Large intestine (tissue), 3 donors: ENCODE measurements at regions not wholly inside any gene's neighbourhood (a gene's known extent, or its start where the extent isn't known, plus 50 kb on each side); places are given as distances from the start of the nearest gene placed in this dataset.

Experiments
- DNase-seq, 2 donors: peaks; one replicate each; pipeline versions ENCODE4 v3.0.0 to v3.0.0-alpha.2; 2013
- H3K27ac ChIP-seq: one replicate; pipeline ENCODE4 v1.5.1; 2013; ENCODE audit warnings: low read length
- H3K27me3 ChIP-seq: 2 replicates; pipeline ENCODE4 v1.6.1; 2013; ENCODE audit warnings: low read length; ENCODE audit not compliant: control insufficient read depth, insufficient read depth
- H3K36me3 ChIP-seq: 2 replicates; pipeline ENCODE4 v1.6.1; 2013; ENCODE audit warnings: low read length; ENCODE audit not compliant: control insufficient read depth, insufficient read depth
- H3K4me1 ChIP-seq: one replicate; pipeline ENCODE4 v1.6.1; 2013; ENCODE audit warnings: low read length; ENCODE audit not compliant: control insufficient read depth, insufficient read depth
- H3K4me3 ChIP-seq: one replicate; pipeline ENCODE4 v1.5.1; 2013; ENCODE audit warnings: low read length
- H3K9me3 ChIP-seq: one replicate; pipeline ENCODE4 v1.6.1; 2013; ENCODE audit warnings: mild to moderate bottlenecking, low read depth, low read length, moderate library complexity; ENCODE audit not compliant: control insufficient read depth
- WGBS: methylation state at CpG from one replicate; pipeline ENCODE4 v1.1.5; 2013; ENCODE audit warnings: low lambda C conversion rate; ENCODE audit not compliant: insufficient coverage; 5-methylcytosine and 5-hydroxymethylcytosine counted together

DNA sequence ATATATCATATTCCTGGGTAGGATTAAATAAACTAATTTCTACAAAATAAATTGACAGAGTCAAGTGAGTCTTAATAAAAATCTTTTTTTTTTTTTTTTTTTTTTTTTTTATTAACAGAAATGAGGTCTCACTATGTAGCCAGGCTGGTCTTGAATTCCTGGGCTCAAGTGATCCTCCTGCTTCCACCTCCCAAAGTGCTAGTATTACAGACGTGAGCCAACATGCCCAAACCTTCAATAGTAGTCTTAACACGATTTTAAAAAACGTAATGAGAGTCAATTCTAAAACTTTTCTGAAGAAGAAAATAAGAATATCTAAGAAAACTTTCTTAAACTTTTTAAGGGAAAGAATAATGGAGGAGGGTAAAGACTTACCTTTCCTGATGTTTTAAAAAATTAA, 84.2 kb downstream of the YIPF5 start:
- WGBS = 93% methylated on average over 3 of the region's 3 CpGs
- no peaks in the 10 kb centered on the region for H3K4me1 ChIP-seq

GRCh38 chr5:144087576-144087975, 82.9 kb downstream of the YIPF5 start:
- no peak overlapping the region for H3K4me3 ChIP-seq
- no peaks in the 10 kb centered on the region for H3K9me3 ChIP-seq
- no CpG with 5 or more reads among the region's 1 CpG for WGBS
- H3K27ac ChIP-seq = no peak overlapping the region
- peaks cover 7% of the 10 kb centered on the region for H3K27me3 ChIP-seq
- no peaks in the 10 kb centered on the region for H3K36me3 ChIP-seq
- DNase-seq = no peak
- H3K4me1 ChIP-seq = no peaks in the 10 kb centered on the region

More for the DNA sequence above, 84.2 kb downstream of the YIPF5 start:
- no peak for DNase-seq
- Histone ChIP-seq H3K4me3 (no peak overlapping the region), H3K9me3 (no peaks in the 10 kb centered on the region), H3K36me3 (no peaks in the 10 kb centered on the region), H3K27me3 (peaks cover 7% of the 10 kb centered on the region), H3K27ac (no peak overlapping the region)

- no peaks in the 10 kb centered on the region for H3K4me1 ChIP-seq
- H3K4me3 ChIP-seq = no peak overlapping the region
- H3K9me3 ChIP-seq = no peaks in the 10 kb centered on the region
- WGBS = no CpG with 5 or more reads among the region's 3 CpGs
- no peak overlapping the region for H3K27ac ChIP-seq
- H3K27me3 ChIP-seq = peaks cover 7% of the 10 kb centered on the region
- no peaks in the 10 kb centered on the region for H3K36me3 ChIP-seq
- DNase-seq = no peak
Observed at GRCh38 chr5:144088206-144089064, 82.0 kb downstream of the YIPF5 start.

GRCh38 chr5:144089401-144090021, 80.9 kb downstream of the YIPF5 start:
- H3K36me3 ChIP-seq = no peaks in the 10 kb centered on the region
- H3K4me3 ChIP-seq = no peak overlapping the region
- H3K4me1 ChIP-seq = no peaks in the 10 kb centered on the region
- H3K9me3 ChIP-seq = no peaks in the 10 kb centered on the region
- peaks cover 7% of the 10 kb centered on the region for H3K27me3 ChIP-seq
- 46% methylated on average over 2 of the region's 2 CpGs for WGBS
- DNase-seq = no peak
- H3K27ac ChIP-seq = no peak overlapping the region

GRCh38 chr5:144092508-144092907, 78.0 kb downstream of the YIPF5 start:
- no peak for DNase-seq
- Histone ChIP-seq H3K27me3 (peaks cover 7% of the 10 kb centered on the region), H3K4me3 (no peak overlapping the region), H3K27ac (no peak overlapping the region), H3K9me3 (no peaks in the 10 kb centered on the region), H3K4me1 (no peaks in the 10 kb centered on the region), H3K36me3 (no peaks in the 10 kb centered on the region)
- WGBS = no CpG with 5 or more reads among the region's 3 CpGs

- Histone ChIP-seq H3K9me3 (no peaks in the 10 kb centered on the region), H3K27me3 (peaks cover 7% of the 10 kb centered on the region), H3K4me3 (no peak overlapping the region), H3K27ac (no peak overlapping the region), H3K4me1 (no peaks in the 10 kb centered on the region), H3K36me3 (no peaks in the 10 kb centered on the region)
- WGBS = no CpG with 5 or more reads among the region's 3 CpGs
- no peak for DNase-seq
Observed at GRCh38 chr5:144093400-144093799, 77.1 kb downstream of the YIPF5 start.

GRCh38 chr5:144093868-144094267, 76.6 kb downstream of the YIPF5 start:
- no peaks in the 10 kb centered on the region for H3K36me3 ChIP-seq
- no peak overlapping the region for H3K27ac ChIP-seq
- WGBS = 100% methylated on average over 2 of the region's 2 CpGs
- DNase-seq = no peak
- H3K4me1 ChIP-seq = no peaks in the 10 kb centered on the region
- H3K4me3 ChIP-seq = no peak overlapping the region
- H3K27me3 ChIP-seq = peaks cover 7% of the 10 kb centered on the region
- no peaks in the 10 kb centered on the region for H3K9me3 ChIP-seq

GRCh38 chr5:144100702-144101101, 69.8 kb downstream of the YIPF5 start:
- Histone ChIP-seq H3K27me3 (no peaks in the 10 kb centered on the region), H3K27ac (no peak overlapping the region), H3K9me3 (no peaks in the 10 kb centered on the region), H3K36me3 (no peaks in the 10 kb centered on the region), H3K4me3 (no peak overlapping the region), H3K4me1 (no peaks in the 10 kb centered on the region)
- DNase-seq = no peak
- no CpG with 5 or more reads among the region's 1 CpG for WGBS

DNA sequence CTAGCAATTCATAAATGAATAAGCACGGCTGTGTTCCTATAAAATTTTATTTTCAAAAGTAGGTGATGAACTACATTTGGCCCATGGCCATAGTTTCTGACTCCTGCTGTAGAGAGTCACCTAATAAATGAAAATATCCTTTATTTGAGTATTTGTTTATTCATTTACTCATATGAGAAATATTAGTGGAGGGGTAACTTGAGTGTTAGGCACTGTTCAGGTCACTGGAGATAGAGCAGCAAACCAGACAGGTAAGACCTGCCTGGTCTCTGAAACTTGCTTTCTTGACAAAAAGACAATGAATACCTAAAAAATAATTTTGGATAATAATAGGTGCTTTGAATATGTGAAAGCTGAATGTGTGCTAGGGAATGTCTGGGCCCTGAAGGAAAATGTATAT, 68.8 kb downstream of the YIPF5 start:
- Histone ChIP-seq H3K36me3 (no peaks in the 10 kb centered on the region), H3K27me3 (no peaks in the 10 kb centered on the region), H3K4me3 (no peak overlapping the region), H3K9me3 (no peaks in the 10 kb centered on the region), H3K27ac (no peak overlapping the region), H3K4me1 (no peaks in the 10 kb centered on the region)
- 100% methylated on average over 1 of the region's 1 CpG for WGBS
- no peak for DNase-seq

- H3K36me3 ChIP-seq = no peaks in the 10 kb centered on the region
- WGBS = no CpG with 5 or more reads among the region's 2 CpGs
Observed at GRCh38 chr5:144102361-144102760, 68.1 kb downstream of the YIPF5 start.

More at GRCh38 chr5:144102361-144102760, 68.1 kb downstream of the YIPF5 start:
- DNase-seq = no peak
- H3K27ac ChIP-seq = no peak overlapping the region
- H3K4me1 ChIP-seq = no peaks in the 10 kb centered on the region
- no peak overlapping the region for H3K4me3 ChIP-seq
- no peaks in the 10 kb centered on the region for H3K9me3 ChIP-seq
- H3K27me3 ChIP-seq = no peaks in the 10 kb centered on the region
